NCI-H1092 (cell line): ENCODE measurements at regions not wholly inside any gene's neighbourhood (a gene's known extent, or its start where the extent isn't known, plus 50 kb on each side); places are given as distances from the start of the nearest gene placed in this dataset.

Source experiments
- DNase-seq: peaks from one replicate; lab custom pipeline; 2025; lab: John Stamatoyannopoulos, UW

GRCh38 chr7:41133690-41134299, 569.1 kb downstream of the INHBA start:
- no peak for DNase-seq

- no peak for DNase-seq
Observed at GRCh38 chr7:41131956-41132355, 570.9 kb downstream of the INHBA start.

GRCh38 chr7:41130561-41131236, 572.2 kb downstream of the INHBA start:
- DNase-seq, result no peak

GRCh38 chr7:41130086-41130485, 572.8 kb downstream of the INHBA start:
- DNase-seq, result no peak

GRCh38 chr7:41125343-41125742, 577.5 kb downstream of the INHBA start:
- DNase-seq, result no peak

GRCh38 chr7:41122256-41122987, 580.5 kb downstream of the INHBA start:
- DNase-seq, result no peak

- DNase-seq, result no peak
Observed at GRCh38 chr7:41121228-41121627, 581.7 kb downstream of the INHBA start.

- DNase-seq, result no peak
Observed at GRCh38 chr7:41118486-41118885, 584.4 kb downstream of the INHBA start.

GRCh38 chr7:41117431-41117830, 585.5 kb downstream of the INHBA start:
- no peak for DNase-seq

- no peak for DNase-seq
Observed at GRCh38 chr7:41116817-41117216, 586.1 kb downstream of the INHBA start.

GRCh38 chr7:41116337-41116736, 586.6 kb downstream of the INHBA start:
- DNase-seq, result no peak

GRCh38 chr7:41114691-41115090, 588.2 kb downstream of the INHBA start:
- DNase-seq, result no peak

- no peak for DNase-seq
Observed at GRCh38 chr7:41114131-41114530, 588.8 kb downstream of the INHBA start.

GRCh38 chr7:41113719-41114118, 589.2 kb downstream of the INHBA start:
- DNase-seq, result no peak

- DNase-seq, result no peak
Observed at GRCh38 chr7:41110186-41110585, 592.7 kb downstream of the INHBA start.

GRCh38 chr7:41108821-41109220, 594.1 kb downstream of the INHBA start:
- DNase-seq, result no peak

GRCh38 chr7:41107938-41108448, 594.9 kb downstream of the INHBA start:
- DNase-seq, result no peak

GRCh38 chr7:41107330-41107937, 595.5 kb downstream of the INHBA start:
- DNase-seq, result no peak

GRCh38 chr7:41104631-41105030, 598.3 kb downstream of the INHBA start:
- no peak for DNase-seq

- DNase-seq, result no peak
Observed at GRCh38 chr7:41103331-41103730, 599.6 kb downstream of the INHBA start.

- DNase-seq, result no peak
Observed at GRCh38 chr7:41098846-41099245, 604.0 kb downstream of the INHBA start.

GRCh38 chr7:41098402-41098801, 604.5 kb downstream of the INHBA start:
- DNase-seq, result no peak

GRCh38 chr7:41097501-41097900, 605.4 kb downstream of the INHBA start:
- no peak for DNase-seq
